ENCODE measurements at regions not wholly inside any gene's neighbourhood (a gene's known extent, or its start where the extent isn't known, plus 50 kb on each side); places are given as distances from the start of the nearest gene placed in this dataset.

- no peak overlapping the region for H3K4me3 ChIP-seq (ENCODE audit: low read depth, low read length)
- TF ChIP-seq, protein P1, sequence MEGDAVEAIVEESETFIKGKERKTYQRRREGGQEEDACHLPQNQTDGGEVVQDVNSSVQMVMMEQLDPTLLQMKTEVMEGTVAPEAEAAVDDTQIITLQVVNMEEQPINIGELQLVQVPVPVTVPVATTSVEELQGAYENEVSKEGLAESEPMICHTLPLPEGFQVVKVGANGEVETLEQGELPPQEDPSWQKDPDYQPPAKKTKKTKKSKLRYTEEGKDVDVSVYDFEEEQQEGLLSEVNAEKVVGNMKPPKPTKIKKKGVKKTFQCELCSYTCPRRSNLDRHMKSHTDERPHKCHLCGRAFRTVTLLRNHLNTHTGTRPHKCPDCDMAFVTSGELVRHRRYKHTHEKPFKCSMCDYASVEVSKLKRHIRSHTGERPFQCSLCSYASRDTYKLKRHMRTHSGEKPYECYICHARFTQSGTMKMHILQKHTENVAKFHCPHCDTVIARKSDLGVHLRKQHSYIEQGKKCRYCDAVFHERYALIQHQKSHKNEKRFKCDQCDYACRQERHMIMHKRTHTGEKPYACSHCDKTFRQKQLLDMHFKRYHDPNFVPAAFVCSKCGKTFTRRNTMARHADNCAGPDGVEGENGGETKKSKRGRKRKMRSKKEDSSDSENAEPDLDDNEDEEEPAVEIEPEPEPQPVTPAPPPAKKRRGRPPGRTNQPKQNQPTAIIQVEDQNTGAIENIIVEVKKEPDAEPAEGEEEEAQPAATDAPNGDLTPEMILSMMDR (IDR thresholded peaks at IDR 0.05; ENCODE audit: low read depth, low read length, missing control alignments), result no peak
- no peak for DNase-seq (ENCODE audit: low read depth)
Measured at GRCh38 chr5:167713896-167714295, 577.5 kb upstream of the WWC1 start.

- TF ChIP-seq, protein P1 (IDR thresholded peaks at IDR 0.05; ENCODE audit: low read depth, low read length, missing control alignments), result no peak
- no peak for DNase-seq (ENCODE audit: low read depth)
Measured at GRCh38 chr5:167716126-167716775, 575.2 kb upstream of the WWC1 start.

GRCh38 chr5:167720259-167720658 lies 571.2 kb upstream of the WWC1 start:
- no peak overlapping the region for H3K4me3 ChIP-seq (ENCODE audit: low read depth, low read length)
- no peak for DNase-seq (ENCODE audit: low read depth)
- TF ChIP-seq, protein P1 (IDR thresholded peaks at IDR 0.05; ENCODE audit: low read depth, low read length, missing control alignments), result no peak

More at GRCh38 chr5:167716126-167716775, 575.2 kb upstream of the WWC1 start:
- no peak overlapping the region for H3K4me3 ChIP-seq (ENCODE audit: low read depth, low read length)

DNA sequence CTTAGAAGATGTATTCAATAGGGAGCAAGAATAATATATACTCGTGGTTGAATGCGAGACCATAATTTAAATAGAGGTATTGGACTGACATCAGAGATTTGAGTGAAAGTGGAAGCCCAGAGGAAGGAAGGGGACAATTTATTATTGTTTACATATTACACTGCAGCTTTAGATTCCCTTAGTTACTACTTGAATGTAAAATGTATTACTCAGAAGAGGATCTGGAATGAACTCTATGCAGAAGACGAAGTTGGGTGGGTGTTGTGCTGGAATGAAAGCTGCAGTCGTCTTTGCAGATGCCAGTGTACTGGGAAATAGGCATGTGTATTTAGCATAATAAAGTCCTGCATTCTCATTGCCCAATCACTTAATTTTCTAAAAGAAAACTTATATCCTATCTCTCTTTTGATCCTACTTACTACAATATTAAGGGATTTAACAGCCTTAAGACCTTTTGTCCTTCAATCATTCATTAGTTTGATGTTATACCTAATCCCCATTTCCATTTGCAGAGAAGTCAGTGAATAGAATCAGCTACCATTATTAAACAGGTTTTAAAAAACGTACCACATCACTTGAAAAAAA lies 570.7 kb upstream of the WWC1 start:
- TF ChIP-seq, protein P1 (IDR thresholded peaks at IDR 0.05; ENCODE audit: low read depth, low read length, missing control alignments), result no peak
- no peak overlapping the region for H3K4me3 ChIP-seq (ENCODE audit: low read depth, low read length)
- no peak for DNase-seq (ENCODE audit: low read depth)

GRCh38 chr5:167721926-167722440 lies 569.5 kb upstream of the WWC1 start:
- TF ChIP-seq, protein P1 (IDR thresholded peaks at IDR 0.05; ENCODE audit: low read depth, low read length, missing control alignments), result no peak
- H3K4me3 ChIP-seq (ENCODE audit: low read depth, low read length), result no peak overlapping the region

DNA sequence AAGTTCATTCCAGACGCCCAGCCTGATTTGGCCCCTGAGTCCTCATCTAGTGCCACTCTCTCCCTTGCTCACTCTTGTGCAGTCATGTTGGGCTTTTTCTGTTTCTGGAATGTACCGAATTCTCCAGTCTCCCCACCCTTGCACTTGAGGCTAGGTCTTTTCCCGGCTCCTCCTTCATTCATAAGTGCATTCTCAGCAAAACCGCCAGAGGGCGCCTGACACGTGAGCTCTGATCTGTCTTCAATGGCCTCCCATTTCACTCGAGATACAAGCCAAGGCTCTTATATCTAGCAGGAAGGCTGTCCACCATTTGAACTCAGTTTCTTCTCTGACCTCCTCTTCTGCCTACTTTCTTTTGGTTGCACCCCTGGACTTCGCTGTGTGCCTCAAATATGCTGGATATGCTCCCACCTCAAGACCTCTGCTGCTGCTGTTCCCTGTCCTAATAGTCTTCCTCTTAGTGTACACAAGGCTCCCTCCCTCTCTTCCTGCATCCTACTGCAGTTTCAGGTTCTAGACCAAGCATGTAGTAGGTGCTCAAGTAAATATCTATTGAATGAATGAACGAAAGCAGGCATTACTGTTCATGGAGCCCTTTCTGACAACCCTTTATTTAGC lies 568.1 kb upstream of the WWC1 start:
- TF ChIP-seq, protein P1 (IDR thresholded peaks at IDR 0.05; ENCODE audit: low read depth, low read length, missing control alignments), result peak; percentile 95
- no peak overlapping the region for H3K4me3 ChIP-seq (ENCODE audit: low read depth, low read length)
- DNase-seq (ENCODE audit: low read depth), result peak; percentile 30

More at GRCh38 chr5:167721926-167722440, 569.5 kb upstream of the WWC1 start:
- DNase-seq (ENCODE audit: low read depth), result no peak

All from GM12864 (cell line).